ENCODE measurements at regions not wholly inside any gene's neighbourhood (a gene's known extent, or its start where the extent isn't known, plus 50 kb on each side); places are given as distances from the start of the nearest gene placed in this dataset.

DNA sequence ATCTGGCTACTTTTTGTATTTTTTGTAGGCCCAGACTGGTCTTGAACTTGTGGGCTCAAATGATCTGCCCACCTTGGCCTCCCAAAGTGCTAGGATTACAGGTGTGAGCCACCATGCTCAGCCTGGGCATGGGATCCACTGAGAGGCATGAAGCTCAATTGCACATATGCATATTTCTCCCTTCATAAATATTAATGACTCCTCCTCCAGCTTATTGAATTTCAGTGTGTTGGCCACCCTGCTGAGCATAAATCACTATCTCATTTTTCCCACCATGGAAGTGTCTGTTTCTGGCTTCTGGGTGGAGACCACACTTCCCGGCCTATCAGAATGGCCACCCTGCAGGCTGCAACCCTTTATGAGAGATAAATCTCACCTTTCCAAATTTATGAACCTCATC lies 53.6 kb upstream of the KIF16B start:
- intact Hi-C loops (cut with DNase I), result no loop called here
- Histone ChIP-seq H3K4me1 (no peaks in the 10 kb centered on the region), H3K9me3 (no peaks in the 10 kb centered on the region), H3K27me3 (no peaks in the 10 kb centered on the region), H3K4me3 (no peak overlapping the region), H3K27ac (no peak overlapping the region), H3K36me3 (no peaks in the 10 kb centered on the region)
- DNase-seq (no peak), ATAC-seq (no peak)
- WGBS, 2 donors, result 95 to 100% methylated on average over 1 of the region's 1 CpG
- TF ChIP-seq, protein P1, sequence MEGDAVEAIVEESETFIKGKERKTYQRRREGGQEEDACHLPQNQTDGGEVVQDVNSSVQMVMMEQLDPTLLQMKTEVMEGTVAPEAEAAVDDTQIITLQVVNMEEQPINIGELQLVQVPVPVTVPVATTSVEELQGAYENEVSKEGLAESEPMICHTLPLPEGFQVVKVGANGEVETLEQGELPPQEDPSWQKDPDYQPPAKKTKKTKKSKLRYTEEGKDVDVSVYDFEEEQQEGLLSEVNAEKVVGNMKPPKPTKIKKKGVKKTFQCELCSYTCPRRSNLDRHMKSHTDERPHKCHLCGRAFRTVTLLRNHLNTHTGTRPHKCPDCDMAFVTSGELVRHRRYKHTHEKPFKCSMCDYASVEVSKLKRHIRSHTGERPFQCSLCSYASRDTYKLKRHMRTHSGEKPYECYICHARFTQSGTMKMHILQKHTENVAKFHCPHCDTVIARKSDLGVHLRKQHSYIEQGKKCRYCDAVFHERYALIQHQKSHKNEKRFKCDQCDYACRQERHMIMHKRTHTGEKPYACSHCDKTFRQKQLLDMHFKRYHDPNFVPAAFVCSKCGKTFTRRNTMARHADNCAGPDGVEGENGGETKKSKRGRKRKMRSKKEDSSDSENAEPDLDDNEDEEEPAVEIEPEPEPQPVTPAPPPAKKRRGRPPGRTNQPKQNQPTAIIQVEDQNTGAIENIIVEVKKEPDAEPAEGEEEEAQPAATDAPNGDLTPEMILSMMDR (IDR thresholded peaks at IDR 0.05), result no peak

DNA sequence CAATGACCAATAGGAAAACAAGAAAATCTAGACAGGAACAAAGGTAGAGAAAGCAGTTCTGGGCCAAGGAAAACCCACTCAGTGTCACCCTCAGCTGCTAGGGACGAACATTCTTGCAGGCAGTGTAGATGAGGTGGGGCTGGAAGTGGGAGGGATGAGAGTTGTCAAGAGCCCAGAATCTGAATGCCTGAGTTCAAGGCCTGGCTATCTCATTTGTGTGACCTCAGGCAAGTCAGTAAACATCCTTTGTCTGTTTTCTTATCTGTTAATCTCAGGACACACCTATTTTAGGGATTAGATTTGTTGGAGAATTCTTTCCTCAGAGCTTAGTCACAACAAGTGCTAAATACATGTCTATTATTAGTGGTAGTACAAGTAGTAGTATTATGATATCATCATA lies 50.9 kb upstream of the KIF16B start:
- Histone ChIP-seq H3K4me3 (no peak overlapping the region), H3K9me3 (no peaks in the 10 kb centered on the region), H3K27ac (no peak overlapping the region), H3K4me1 (no peaks in the 10 kb centered on the region), H3K27me3 (no peaks in the 10 kb centered on the region), H3K36me3 (no peaks in the 10 kb centered on the region)
- no peak for ATAC-seq
- TF ChIP-seq, protein P1 (IDR thresholded peaks at IDR 0.05), result no peak
- no peak for DNase-seq
- intact Hi-C loops (cut with DNase I), result loop anchor here in 1 of 10 donors (5.0 kb wide), 1 partner anchor 122 kb away; no protein-coding TSS in a partner anchor
- 49 to 52% methylated on average over 1 of the region's 1 CpG for WGBS, 2 donors
